Upper lobe of right lung (tissue), 1 donor: ENCODE measurements at regions not wholly inside any gene's neighbourhood (a gene's known extent, or its start where the extent isn't known, plus 50 kb on each side); places are given as distances from the start of the nearest gene placed in this dataset.

ENCODE experiments used
- ATAC-seq: fragments of 200-7000 bp; cut with Tn5 transposase; one replicate; pipeline ENCODE4 v1.9.1; 2020; ENCODE audit warnings: mild to moderate bottlenecking, moderate library complexity
- DNase-seq: peaks from one replicate; pipeline ENCODE4 v3.0.0-alpha.2; 2020
- H3K27ac ChIP-seq: fragments of 200-600 bp; one replicate; pipeline ENCODE4 v1.8.0; 2022
- H3K27me3 ChIP-seq: fragments of 200-600 bp; one replicate; pipeline ENCODE4 v1.8.0; 2022; ENCODE audit warnings: mild to moderate bottlenecking
- H3K36me3 ChIP-seq: fragments of 200-600 bp; one replicate; pipeline ENCODE4 v1.8.0; 2022
- H3K4me1 ChIP-seq: fragments of 200-600 bp; one replicate; pipeline ENCODE4 v1.8.0; 2022
- H3K4me3 ChIP-seq: fragments of 200-600 bp; one replicate; pipeline ENCODE4 v1.8.0; 2022; ENCODE audit warnings: mild to moderate bottlenecking
- H3K9me3 ChIP-seq: fragments of 200-600 bp; one replicate; pipeline ENCODE4 v1.8.0; 2022
- CTCF ChIP-seq: fragments of 200-600 bp; IDR thresholded peaks from one replicate; pipeline ENCODE4 v1.8.0; 2022; ENCODE audit warnings: antibody characterized with exemption
- intact Hi-C: fragments of 100-400 bp; cut with DNase I; formaldehyde crosslinking; loops from one replicate; pipeline ENCODE4 v1.11.0; 2022
- donor health status: DM: no; HTN: yes; CAD: no; lungs with severe emphysema.

DNA sequence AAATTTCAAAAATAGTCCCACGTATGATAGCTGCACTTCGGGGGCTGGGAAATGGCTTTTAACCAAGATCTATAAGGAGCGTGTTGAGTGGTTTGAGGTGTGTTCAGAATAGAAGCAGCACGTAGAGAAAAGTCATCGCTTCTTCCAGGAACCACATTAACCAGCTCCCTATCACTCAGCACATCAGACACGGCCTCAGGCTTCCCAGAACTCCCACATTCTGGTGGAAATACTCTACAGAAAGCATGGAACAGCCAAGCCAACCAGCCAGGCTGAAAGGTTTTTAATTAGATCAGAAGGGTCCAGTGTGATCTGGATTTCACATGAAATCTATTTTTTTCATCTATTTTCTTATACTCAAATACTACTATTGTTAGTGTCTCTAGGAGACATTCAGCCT is 231.5 kb upstream of the NRP1 start:
- TF ChIP-seq CTCF = no peak
- DNase-seq (no peak), ATAC-seq (no peak)
- H3K4me3 ChIP-seq = no peak overlapping the region
- H3K36me3 ChIP-seq = no peaks in the 10 kb centered on the region
- no peaks in the 10 kb centered on the region for H3K27me3 ChIP-seq
- no peak overlapping the region for H3K27ac ChIP-seq
- intact Hi-C loops = no loop called here
- H3K4me1 ChIP-seq = no peaks in the 10 kb centered on the region
- H3K9me3 ChIP-seq = no peaks in the 10 kb centered on the region

GRCh38 chr10:33565231-33565630 is 230.8 kb upstream of the NRP1 start:
- Histone ChIP-seq H3K9me3 (no peaks in the 10 kb centered on the region), H3K4me1 (no peaks in the 10 kb centered on the region), H3K27me3 (no peaks in the 10 kb centered on the region), H3K4me3 (no peak overlapping the region), H3K36me3 (no peaks in the 10 kb centered on the region), H3K27ac (no peak overlapping the region)
- DNase-seq (no peak), ATAC-seq (no peak)
- TF ChIP-seq CTCF = no peak
- intact Hi-C loops = no loop called here

DNA sequence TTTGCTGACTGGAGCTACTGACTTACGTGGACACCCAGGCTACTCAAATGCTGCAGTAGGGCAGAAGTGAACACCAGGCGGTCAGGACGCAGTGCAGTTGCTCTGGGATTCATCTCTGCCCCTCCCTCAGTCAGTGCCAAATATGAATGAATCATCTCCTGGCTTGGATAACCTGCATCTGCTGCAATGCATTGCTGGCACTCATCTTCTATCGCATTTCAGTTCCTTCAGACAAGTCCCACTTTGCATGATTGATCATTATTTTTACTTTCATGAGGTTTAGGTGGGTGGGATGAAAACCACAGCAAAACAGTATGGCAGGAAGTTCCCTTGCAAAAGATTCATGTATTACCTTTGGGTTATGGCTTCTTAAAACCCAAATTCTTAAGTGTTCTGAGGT is 224.6 kb upstream of the NRP1 start:
- Histone ChIP-seq H3K9me3 (no peaks in the 10 kb centered on the region), H3K27ac (no peak overlapping the region), H3K4me1 (no peaks in the 10 kb centered on the region), H3K36me3 (no peaks in the 10 kb centered on the region), H3K27me3 (no peaks in the 10 kb centered on the region), H3K4me3 (no peak overlapping the region)
- intact Hi-C loops = no loop called here
- TF ChIP-seq CTCF = no peak
- DNase-seq (no peak), ATAC-seq (peak; percentile 30)

DNA sequence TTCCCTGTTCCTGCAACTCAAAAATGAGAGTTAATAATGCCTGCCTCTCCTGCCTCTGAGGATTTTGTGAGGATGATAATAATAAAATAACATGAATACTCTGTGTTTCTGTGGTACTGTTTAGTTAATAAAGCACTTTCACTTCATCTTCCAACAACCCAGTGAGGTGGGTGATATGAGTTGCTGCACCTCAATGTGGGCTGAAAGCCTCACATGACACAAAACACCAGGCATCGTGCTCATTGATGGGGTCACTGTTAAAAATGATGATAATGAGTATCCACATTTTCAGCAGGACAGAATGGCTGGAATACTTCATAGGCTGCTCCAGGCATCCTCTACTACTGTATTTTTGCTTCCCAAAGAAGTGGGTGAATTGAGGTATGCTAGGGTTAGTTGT is 222.8 kb upstream of the NRP1 start:
- H3K4me1 ChIP-seq = no peaks in the 10 kb centered on the region
- H3K4me3 ChIP-seq = no peak overlapping the region
- no peaks in the 10 kb centered on the region for H3K9me3 ChIP-seq
- ATAC-seq = no peak
- intact Hi-C loops = no loop called here
- no peaks in the 10 kb centered on the region for H3K27me3 ChIP-seq
- no peak overlapping the region for H3K27ac ChIP-seq
- H3K36me3 ChIP-seq = no peaks in the 10 kb centered on the region
- TF ChIP-seq CTCF = no peak
- no peak for DNase-seq

- Histone ChIP-seq H3K36me3 (no peaks in the 10 kb centered on the region), H3K27me3 (no peaks in the 10 kb centered on the region), H3K4me1 (no peaks in the 10 kb centered on the region), H3K9me3 (no peaks in the 10 kb centered on the region), H3K4me3 (no peak overlapping the region), H3K27ac (no peak overlapping the region)
- no peak for ATAC-seq
- no peak for DNase-seq
- TF ChIP-seq CTCF = no peak
- intact Hi-C loops = no loop called here
These were observed 222.2 kb upstream of the NRP1 start for GRCh38 chr10:33556620-33557019.

DNA sequence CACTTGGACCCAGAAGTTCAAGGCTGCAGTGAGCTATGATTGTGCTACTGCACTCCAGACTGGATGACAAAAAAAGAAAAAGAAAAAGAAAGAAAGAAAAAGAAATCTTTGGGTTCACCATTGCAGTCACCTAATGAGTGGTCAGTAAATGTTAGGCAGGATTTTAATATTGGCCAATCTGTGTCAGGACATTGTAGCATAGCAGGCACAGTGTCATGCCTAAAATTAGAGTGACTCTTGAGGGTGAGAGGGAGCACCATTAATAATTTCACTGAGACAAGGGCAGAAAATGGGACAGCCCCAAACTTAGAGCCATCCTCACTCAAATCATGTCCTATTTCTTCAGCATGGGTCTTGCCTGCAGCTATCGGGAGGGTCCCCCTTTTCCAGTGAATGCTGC is 221.6 kb upstream of the NRP1 start:
- ATAC-seq (no peak), DNase-seq (no peak)
- intact Hi-C loops = no loop called here
- H3K4me3 ChIP-seq = no peak overlapping the region
- no peaks in the 10 kb centered on the region for H3K9me3 ChIP-seq
- H3K27ac ChIP-seq = no peak overlapping the region
- TF ChIP-seq CTCF = no peak
- no peaks in the 10 kb centered on the region for H3K36me3 ChIP-seq
- no peaks in the 10 kb centered on the region for H3K4me1 ChIP-seq
- no peaks in the 10 kb centered on the region for H3K27me3 ChIP-seq
